GM21786 (cell line): ENCODE measurements at regions not wholly inside any gene's neighbourhood (a gene's known extent, or its start where the extent isn't known, plus 50 kb on each side); places are given as distances from the start of the nearest gene placed in this dataset.

Experiments
- ATAC-seq: cut with Tn5 transposase; IDR thresholded peaks from one replicate; pipeline ENCODE4 v1.9.1; 2021; ENCODE audit not compliant: unreplicated experiment

DNA sequence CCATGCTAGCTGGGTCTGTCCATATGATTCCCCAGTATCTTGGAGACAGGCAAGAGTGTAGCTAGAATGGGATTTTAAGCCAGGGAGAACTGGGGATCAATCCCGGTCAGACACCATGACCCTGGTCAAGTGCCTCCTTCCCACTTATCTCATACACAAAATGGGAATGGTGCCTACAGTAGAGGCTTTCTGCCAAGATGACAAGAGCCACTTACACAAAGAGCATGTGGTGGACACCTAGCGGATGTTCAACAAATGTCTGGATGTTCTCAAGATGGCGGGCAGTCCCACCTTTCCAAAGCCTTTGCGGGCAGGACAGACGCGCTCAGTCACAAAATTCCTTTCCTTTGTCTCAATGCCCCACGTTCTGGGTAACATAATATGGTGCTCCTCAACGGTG lies 57.3 kb downstream of the MAF start:
- no peak for ATAC-seq

DNA sequence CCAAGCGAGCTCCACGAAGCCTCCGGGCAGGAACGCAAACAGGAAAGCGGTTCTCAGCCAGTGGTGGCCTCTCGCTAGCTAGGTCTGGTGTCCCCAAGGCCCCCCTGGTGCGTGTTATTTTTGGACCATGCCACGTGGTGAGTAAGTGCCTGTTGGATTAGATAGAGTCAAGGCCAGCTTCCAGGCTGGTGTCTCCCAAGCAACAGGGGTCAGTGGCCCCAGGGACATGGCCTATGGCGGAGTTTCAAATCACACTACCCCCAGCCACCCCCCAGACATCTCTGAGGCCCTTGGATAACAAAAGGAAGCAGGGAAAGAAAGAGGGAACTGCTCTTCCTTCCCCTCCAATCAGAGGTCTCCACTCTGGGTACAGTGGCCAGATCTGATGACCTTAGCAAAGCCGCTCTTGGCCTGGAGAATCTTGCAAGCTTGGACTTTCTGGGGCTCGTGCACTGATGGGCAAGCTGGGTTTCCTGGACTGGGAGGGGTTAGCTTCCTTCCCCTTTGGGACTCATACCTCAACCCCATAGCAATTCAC lies 58.2 kb downstream of the MAF start:
- ATAC-seq = no peak

DNA sequence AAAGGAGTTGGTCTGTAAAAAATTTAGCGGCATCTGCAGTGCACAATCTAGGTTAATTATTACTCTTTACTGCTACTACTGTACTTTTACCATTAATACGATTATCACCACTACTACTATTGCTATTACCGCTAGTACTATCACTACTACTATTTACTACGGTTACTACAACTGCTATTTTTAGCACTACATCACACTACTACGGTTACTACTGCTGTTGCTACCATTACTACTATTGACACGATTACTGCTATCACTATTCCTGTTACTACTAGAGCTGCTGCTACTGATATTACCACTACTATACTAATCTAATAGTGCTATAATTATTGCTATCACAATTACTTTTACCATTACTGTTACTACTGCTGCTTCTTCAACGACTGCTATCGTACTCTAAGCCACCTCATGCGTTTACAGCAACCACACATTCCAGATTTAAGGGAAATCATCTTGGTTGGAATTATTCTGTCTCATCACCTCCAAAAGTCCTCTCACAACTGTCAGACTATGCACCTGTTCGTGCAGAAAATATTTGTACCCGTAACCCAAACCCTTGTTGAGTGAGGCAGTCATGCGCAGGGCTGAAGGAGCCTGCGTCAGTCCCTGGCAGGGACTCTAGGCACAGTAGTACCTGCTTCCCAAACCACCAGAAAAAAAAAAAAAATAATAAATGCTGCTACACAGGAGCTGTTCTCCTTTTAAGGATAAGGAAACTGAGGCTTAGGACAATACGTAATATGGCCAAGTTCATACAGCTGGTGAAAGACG lies 59.5 kb downstream of the MAF start:
- ATAC-seq = no peak

DNA sequence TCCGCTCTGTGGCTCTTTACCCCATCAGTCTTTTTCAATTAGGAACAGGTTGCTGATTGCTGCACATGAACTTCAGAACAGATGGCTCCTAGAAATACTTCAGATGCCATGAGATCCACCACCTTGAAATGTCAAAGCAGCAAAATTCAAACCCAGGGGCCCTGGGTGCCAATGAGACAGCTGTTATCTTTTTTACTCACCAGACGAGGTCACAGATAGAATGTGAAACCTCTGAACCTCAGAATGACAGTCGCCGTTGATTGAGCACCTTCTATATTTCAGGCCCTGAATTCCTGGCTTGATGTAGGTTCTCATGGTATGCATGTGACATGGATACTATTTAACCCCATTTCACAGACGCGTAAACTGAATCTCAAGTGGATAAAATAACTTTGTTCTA lies 63.0 kb downstream of the MAF start:
- no peak for ATAC-seq

DNA sequence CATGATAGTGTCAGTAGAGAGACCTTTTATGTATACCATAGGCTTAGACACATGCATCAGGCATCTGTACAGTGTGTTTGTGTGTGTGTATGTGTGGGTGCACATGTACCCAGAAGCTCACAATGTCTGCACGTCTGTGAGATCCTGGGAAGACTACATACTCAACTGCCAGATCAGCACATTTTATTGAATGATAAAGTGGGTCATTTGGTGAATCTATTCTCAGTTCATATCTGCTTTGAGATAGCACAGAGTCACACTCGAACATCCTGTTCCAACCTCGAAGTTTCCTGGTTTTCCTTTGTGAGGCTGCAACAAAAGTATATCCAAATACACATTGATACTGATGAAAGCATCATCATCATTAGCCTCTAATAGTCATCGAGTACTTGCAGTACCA lies 63.6 kb downstream of the MAF start:
- no peak for ATAC-seq

DNA sequence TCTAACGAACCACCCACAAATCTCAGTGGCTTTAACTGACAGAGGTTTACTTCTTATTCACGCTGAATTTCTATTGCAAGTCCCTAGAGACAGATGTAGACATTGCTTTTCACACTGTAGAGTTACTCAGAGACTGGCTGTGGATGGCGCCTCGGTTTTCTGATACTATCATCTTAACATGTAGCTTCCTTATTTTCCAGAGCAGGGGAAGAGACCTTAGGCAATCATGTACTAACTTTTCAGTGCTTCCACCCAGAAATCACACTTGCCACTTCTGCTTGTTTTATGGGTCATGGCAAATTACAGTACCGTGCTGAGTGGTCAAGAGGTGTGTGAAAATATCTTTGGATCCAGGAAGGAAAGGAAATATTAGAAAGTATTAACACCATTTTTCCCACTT lies 65.4 kb downstream of the MAF start:
- ATAC-seq = no peak

DNA sequence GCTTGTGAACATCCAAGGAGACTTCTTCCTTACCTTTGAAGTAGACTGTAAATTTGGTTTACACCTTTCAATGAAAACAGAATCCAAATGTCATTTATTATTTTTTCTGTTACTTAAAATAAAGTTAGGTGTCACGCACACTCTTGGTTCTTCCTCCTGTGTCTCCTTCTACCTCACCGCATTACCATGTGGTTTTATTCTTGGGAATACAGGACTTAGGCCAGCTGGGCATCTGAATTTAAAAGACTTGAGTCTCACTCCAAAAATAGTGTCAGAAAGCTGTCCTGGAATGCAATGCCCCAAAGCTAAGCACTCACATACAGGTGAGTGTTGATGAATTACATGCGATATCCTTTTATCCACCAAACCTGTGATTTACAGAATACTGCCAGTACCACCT lies 66.4 kb downstream of the MAF start:
- ATAC-seq = no peak

DNA sequence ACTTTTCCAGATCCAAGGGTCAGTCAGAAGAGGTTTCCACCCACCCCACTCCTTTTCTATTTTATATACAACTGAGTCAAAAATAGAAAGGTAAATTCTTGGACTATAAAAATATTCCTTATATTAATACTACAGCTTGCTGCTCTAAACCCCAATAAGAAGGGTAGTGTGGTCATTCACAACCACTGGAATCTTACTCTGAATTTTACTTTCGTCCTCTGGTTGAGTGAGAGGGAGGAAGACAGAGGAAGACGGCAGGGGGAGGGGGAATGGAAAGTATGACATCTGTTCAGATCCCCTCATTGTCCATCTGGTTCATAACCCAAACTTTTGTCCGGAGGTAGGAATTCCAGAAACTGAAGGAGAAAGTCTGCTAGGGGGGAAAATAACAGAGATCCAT lies 67.2 kb downstream of the MAF start:
- no peak for ATAC-seq

DNA sequence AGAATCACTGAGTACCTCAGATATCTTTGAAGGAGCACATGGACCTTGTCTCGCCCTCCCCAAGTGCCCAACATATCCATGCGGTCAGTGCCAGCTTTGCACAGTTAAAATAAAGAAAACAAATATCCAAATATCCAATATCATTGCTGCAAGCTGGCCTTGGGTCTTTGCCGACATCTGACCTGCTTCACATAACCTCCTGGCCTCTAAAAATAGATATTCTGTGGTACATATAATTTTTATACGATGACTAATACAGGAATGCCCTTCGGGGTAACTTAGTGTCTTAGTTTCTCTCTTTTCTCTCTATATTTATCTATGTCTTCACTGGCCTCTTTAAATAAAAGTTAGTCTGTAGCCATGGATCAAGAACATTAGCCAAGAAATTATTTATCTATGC lies 67.8 kb downstream of the MAF start:
- no peak for ATAC-seq

DNA sequence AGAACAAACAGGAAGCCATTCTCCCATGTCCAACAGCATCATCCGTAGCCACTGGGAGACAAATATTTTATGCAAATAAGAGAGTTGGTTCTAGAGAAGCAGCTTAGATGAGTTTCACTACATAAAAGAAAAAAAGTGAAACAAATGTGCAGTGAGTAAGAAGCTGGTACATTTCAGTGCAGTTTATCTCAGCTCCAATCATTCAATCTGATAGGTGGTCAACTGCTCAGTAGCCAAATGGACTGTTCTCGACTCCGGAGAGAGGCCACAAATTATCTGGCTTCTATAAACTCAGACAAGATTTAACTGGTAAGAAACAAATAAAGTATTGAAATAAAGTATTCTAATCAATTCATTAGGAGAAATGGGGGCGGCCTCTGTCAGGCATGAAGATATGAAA lies 68.3 kb downstream of the MAF start:
- ATAC-seq = no peak

DNA sequence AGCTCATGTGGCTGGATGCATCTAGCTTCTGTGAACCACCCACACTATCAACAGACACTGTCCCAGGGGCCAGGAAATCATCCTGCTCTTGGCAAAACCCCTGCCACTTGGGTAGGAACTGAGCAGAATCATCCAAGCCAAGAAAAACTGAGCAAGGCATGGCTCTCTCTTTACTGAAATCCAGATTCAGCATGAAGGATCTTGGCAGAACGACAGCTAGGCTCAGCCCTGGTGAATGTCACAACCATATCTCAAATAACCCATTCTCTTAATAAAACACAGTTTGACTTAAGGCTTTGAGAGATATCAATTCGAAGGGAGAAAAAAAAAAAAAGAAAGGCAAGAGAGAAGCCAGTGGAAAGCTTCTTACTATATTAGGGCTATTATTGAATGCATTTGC lies 72.2 kb downstream of the MAF start:
- no peak for ATAC-seq

DNA sequence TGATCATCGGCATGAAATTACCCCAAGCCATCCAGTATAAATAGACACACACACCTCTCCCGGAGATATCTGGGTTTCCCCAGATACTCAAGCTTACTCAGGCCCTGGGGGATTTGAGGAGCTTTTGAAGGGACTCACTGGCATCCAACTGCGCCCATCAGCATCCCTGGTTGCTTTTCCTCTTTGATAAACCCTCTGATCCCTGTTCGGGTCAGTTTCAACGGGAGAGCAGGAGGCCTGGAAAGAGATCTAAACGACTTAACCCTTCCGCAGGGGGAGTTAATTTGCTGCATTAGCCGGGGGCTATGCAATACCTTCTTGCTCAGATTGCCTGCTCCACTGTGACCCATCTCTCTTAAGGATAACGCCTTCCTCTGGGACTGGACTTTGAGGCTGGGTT lies 76.6 kb downstream of the MAF start:
- ATAC-seq = no peak

DNA sequence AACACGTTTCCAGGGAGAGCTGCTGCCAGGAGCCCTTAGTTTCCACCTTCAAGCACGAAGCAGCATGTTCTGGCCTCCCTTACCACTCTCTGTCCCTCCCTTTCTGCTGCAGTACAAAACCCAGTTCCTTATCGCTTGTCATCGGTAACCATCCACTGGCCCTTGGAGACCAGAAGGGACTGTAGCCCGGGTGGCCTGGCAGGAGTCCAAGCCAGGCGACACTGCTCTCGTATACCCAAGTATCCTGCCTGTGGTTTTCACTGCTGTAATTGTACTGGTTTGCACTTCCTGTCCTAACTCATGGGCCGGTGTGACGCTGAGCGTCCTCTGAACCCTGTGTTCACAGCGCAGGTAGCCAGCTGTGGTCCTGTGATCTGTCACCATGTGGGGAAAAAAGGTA lies 81.1 kb downstream of the MAF start:
- no peak for ATAC-seq

DNA sequence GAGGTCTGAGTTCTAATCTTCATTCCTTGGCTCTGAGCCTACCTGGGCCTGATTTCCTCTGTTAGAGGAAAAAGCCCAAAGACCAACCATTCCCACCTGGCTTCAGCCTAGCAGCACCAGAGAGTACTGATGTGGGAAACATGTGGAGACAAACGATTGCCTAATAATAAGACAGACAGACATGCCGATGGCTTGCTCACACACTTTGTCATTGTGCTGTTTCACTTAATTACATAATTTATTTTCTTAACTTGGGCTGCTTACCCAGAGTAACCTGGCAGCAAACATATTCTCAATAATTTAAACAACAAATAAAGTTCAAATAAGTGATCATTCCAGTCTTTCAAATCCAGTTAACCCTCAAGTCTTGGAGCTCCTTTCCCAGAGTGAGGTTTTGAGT lies 83.4 kb downstream of the MAF start:
- ATAC-seq = no peak

DNA sequence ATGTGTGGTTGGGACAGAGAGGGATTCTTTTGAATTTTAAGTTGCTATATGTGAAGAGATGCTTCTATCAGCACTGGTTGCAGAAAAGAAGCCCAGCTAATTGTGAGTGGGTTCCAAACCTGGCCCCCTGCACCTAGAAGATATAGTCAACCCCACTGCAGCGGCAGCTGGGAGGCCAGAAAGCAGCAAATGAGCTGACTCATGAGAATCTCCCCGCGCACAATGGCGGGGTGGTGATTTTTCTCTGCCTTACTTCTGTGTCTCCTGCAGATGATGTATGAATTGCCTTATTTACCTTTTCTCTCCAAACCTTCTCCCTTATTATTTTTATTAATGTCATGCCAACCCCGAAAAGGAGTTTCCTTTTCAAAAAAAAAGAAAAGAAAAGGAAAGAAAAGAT lies 89.7 kb downstream of the MAF start:
- no peak for ATAC-seq

DNA sequence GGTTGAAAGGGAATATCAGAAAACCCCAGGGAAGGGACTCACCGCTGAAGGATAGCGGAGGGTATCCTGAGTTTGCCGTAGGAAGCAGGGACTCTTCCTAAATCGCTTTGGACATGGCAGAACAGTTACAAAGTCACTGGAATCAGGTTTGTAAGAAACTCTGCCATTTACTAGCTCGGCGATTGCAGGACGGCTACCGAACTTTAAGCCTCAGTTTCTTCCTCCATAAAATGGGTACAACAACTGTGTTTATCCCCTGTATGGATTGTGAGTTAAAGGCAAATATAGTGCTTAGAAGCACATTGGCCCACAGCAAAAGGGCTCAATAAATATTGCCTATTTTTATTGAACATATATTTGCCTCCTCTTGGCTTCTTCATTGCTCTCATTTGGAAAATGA lies 90.6 kb downstream of the MAF start:
- ATAC-seq = no peak

DNA sequence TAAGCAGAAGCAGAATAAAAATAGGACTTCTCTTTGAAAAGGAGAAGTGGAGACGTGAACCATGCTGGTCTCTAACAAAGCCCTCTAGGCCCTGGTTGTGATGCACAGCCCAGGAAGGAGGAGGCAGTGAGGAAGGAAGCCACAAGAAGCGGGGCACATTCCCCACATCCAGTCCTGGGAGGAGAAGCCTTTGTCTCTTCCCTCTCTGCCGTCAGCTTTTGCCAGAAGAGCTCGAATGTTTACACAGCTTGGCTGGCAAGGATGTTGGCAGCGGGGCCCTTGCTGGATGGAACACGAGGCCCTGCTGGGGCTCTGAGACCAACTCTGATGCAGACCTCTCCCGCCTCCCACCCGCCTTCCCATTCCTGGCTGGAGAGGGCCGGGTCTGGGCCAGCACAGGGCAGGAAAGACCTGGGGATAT lies 91.3 kb downstream of the MAF start:
- ATAC-seq = no peak

DNA sequence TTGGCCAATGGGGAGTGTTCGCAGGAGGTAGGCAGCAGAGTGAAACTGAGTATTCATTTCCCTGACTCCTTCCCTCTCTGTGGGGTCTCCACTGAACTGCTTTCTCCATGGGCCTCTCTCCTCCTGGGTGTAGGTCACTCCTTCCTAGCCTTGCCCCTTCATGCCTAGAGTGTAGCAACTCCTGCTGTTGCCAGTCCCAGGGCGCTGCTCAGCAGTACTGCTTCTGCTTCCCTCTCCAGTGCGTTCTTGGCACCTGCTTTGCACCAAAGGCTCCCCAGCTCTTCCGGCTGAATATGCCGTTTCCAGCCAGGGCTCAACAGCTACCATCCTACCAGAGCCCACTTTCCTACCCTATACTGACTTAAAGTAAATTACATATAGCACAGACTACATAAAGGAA lies 92.2 kb downstream of the MAF start:
- ATAC-seq = no peak

DNA sequence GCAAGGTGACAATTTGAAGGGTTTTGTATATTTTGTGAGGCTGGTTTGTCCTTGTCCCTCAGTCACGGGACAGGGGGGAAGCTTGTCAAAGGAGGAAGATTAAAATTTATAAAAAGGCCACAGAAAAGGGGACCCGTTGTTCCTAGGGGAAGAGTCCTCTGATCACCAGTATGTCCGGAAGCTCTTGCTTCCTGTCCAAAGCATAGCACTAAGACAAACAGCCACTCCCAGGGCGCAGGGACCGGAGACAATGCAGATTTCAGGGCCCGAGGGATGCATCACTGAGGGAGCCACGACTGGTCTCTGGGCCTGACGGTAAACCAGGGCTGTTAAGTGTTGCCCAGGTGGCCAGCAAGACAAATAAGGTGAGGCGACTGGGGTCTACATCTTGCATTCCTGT lies 95.2 kb downstream of the MAF start:
- no peak for ATAC-seq

DNA sequence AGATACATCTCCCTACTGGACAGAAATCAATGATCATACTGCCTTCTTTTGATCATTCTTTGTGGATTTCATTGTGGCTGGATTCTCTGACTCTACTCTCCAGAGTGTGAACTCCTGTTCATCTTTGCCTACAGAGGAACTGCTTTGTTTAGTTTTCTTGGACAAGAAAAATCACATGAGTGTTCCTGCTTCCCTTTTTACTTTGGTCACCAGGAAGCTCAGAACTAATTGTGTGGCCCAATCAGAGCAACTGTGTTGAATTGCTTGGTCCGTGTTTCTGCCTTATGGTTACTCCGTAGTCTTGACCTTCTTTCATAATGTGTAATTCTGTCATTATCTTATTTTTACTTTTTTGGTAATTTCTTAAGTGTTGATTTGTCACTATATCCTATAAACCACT lies 97.0 kb downstream of the MAF start:
- no peak for ATAC-seq

DNA sequence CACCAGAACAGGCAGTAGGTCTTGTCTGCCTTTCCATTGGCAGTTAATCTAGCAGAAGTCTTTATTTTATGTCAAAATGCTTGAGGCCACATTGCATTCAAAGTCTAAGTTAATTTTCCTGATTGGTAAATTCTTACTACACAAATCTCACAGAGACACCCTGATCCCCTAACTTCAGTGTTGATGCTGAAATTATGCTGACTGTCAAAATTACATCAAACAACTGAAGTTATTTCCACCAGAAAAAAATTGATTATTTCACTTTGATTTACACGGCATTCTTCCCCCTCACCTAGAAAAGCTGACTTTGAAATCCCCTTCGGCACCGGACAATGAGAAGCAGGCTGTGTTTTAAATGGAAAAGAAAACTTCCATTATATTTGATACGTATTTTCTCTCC lies 99.1 kb downstream of the MAF start:
- no peak for ATAC-seq

DNA sequence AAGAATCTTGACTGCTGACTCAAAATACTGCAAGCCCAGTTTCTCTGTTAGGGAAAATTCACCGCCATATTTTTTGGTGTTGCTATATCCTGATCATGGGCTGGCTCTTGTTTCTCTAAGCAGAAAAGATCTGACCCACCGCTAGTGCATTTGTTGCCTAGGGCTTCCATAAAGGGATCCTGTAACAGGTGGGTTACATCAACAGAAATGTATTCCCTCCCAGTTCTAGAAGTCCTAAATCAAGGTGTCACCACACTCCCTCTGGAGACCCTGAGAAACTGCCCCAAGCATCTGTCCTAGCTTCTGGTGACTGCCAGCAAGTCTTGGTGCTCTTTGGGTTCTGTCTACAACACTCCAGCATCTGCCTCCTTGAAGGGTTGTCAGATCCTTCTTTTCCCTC lies 99.7 kb downstream of the MAF start:
- no peak for ATAC-seq

DNA sequence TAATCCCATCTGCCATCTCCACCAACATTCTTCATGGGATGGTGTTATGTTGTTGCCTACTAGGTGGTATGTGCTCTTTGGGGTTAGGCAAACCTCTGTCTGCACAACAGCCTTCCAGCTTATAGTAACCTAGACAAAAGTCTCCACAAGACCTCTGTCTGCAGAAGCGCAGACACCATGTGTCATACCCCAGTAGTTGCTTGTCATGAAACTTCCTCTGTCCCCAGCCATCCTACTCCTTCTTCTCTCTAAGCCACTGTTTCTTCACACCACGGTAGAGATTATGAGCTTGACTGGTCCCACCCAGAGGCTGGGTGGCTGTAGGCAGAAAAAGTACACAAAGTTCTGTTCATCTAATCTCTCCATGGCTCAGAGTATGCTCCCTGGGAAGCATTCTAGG lies 100.3 kb downstream of the MAF start:
- ATAC-seq = no peak
